Choroid plexus epithelial cell (primary cell): ENCODE measurements at regions not wholly inside any gene's neighbourhood (a gene's known extent, or its start where the extent isn't known, plus 50 kb on each side); places are given as distances from the start of the nearest gene placed in this dataset.

Experiments
- DNase-seq: peaks from one replicate; pipeline ENCODE4 v3.0.0-alpha.2; 2010; ENCODE audit warnings: low read depth
- H3K4me3 ChIP-seq: 2 replicates; pipeline ENCODE4 v1.5.1; 2011; ENCODE audit warnings: low read depth, mild to moderate bottlenecking, control low read depth, low read length, moderate library complexity
- CTCF ChIP-seq: conservative IDR thresholded peaks from 2 replicates; pipeline ENCODE4 v1.5.1; 2011; ENCODE audit warnings: low read depth, mild to moderate bottlenecking, control low read depth, inconsistent platforms, low read length, moderate library complexity

GRCh38 chr4:74638001-74638400 lies 156.3 kb downstream of the BTC start:
- DNase-seq, result peak; percentile 62
- H3K4me3 ChIP-seq, result no peak overlapping the region
- TF ChIP-seq CTCF, result no peak

DNA sequence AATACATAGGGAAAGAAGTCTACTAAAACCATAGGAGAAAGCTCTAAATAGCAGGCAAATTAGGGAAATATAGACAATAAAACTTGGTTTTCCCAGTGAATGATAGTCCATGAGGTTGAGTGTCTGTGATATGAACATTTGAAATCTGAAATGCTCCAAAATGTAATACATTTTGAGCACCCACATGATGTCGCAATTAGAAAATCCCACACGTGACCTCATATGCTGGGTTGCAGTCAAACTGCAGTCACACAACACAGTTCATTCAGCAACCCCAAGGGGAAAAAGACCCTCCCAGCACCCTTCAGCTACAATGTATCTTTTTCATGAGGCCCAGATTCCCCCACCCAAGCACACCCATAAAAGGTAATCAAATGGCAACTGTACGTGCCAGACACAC lies 155.6 kb downstream of the BTC start:
- no peak for DNase-seq
- TF ChIP-seq CTCF, result no peak
- H3K4me3 ChIP-seq, result no peak overlapping the region

GRCh38 chr4:74640111-74640903 lies 154.0 kb downstream of the BTC start:
- H3K4me3 ChIP-seq, result no peak overlapping the region
- DNase-seq, result peak; percentile 88
- TF ChIP-seq CTCF, result no peak

DNA sequence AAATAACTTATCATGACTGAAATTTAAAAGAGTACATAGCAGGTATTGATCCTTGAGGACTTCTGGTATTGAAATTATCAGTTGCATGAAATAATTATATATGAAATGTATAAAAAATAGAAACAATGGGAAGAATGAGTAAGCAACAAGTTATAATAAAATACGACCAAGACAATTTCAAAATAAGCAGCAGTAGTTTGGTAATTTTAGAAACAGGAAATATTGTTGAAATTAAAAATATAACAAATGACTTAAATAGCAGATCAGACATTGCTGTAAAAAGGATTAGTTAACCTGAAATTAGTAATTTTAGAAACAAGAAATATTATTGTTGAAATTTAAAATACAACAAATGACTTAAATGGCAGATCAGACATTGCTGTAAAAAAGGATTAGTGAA lies 152.3 kb downstream of the BTC start:
- no peak overlapping the region for H3K4me3 ChIP-seq
- no peak for TF ChIP-seq CTCF
- DNase-seq, result no peak

DNA sequence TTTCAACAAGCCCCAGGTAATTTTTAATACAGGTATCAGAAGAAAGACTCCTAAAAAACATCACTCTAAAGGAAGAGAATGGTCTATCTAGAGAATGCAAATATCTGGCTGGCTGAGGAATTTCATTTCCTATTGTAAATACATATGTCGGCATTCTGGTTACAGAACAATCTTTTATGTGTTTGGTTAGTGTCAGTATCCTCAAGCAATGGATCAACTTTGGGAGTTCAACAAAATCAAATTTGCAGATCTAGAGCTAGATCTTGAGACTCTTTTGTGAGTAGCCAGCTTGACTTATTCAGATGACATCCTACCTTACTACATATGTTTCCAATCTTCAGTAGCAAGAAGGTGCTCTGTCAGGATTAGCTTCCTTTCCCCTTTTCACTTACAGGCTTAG lies 145.1 kb downstream of the BTC start:
- no peak for DNase-seq
- TF ChIP-seq CTCF, result no peak
- no peak overlapping the region for H3K4me3 ChIP-seq

DNA sequence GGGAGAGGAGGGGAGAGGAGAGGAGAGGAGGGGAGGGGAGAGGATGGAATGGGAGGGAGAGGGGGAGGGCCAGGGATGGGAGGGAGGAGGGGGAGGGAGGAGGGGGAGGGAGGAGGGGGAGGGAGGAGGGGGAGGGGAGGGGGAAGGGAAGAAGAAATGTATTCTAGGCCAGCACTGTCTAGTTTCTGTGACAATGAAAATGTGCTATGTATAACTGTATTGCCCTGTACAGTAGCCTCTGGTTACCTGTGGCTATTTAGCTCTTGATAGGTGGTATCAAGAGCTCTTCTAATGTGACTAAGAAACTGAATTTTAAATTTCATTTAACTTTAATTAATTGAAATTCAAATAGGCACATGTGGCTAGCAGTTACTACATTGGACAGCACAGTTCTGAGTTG lies 143.1 kb downstream of the BTC start:
- no peak for TF ChIP-seq CTCF
- no peak overlapping the region for H3K4me3 ChIP-seq
- DNase-seq, result no peak

- DNase-seq, result no peak
- no peak for TF ChIP-seq CTCF
- no peak overlapping the region for H3K4me3 ChIP-seq
Observed at GRCh38 chr4:74653331-74654229, 140.7 kb downstream of the BTC start.
